ENCODE measurements at regions not wholly inside any gene's neighbourhood (a gene's known extent, or its start where the extent isn't known, plus 50 kb on each side); places are given as distances from the start of the nearest gene placed in this dataset.

GRCh38 chr22:49372530-49373288 lies 455.0 kb downstream of the BRD1 start:
- no peak for DNase-seq

- DNase-seq = no peak
These were observed 455.6 kb downstream of the BRD1 start for GRCh38 chr22:49372111-49372529.

- DNase-seq = no peak
These were observed 456.2 kb downstream of the BRD1 start for GRCh38 chr22:49371325-49372110.

- DNase-seq = no peak
These were observed 456.9 kb downstream of the BRD1 start for GRCh38 chr22:49370627-49371301.

GRCh38 chr22:49369726-49370626 lies 457.7 kb downstream of the BRD1 start:
- DNase-seq = no peak

- DNase-seq = no peak
These were observed 458.5 kb downstream of the BRD1 start for GRCh38 chr22:49368976-49369725.

GRCh38 chr22:49368221-49368975 lies 459.3 kb downstream of the BRD1 start:
- DNase-seq = no peak

- DNase-seq = no peak
These were observed 460.5 kb downstream of the BRD1 start for GRCh38 chr22:49367041-49367697.

- no peak for DNase-seq
These were observed 461.2 kb downstream of the BRD1 start for GRCh38 chr22:49366437-49366836.

GRCh38 chr22:49365910-49366309 lies 461.8 kb downstream of the BRD1 start:
- no peak for DNase-seq

GRCh38 chr22:49365191-49365837 lies 462.4 kb downstream of the BRD1 start:
- no peak for DNase-seq

GRCh38 chr22:49364398-49364797 lies 463.3 kb downstream of the BRD1 start:
- no peak for DNase-seq

- no peak for DNase-seq
These were observed 464.0 kb downstream of the BRD1 start for GRCh38 chr22:49363526-49364230.

GRCh38 chr22:49362211-49362839 lies 465.3 kb downstream of the BRD1 start:
- DNase-seq = no peak

GRCh38 chr22:49361164-49361563 lies 466.5 kb downstream of the BRD1 start:
- DNase-seq = no peak

- DNase-seq = no peak
These were observed 466.9 kb downstream of the BRD1 start for GRCh38 chr22:49360746-49361145.

- no peak for DNase-seq
These were observed 468.6 kb downstream of the BRD1 start for GRCh38 chr22:49359076-49359475.

GRCh38 chr22:49357661-49358440 lies 469.8 kb downstream of the BRD1 start:
- no peak for DNase-seq
